Heart left ventricle (tissue), 13 donors: ENCODE measurements at regions not wholly inside any gene's neighbourhood (a gene's known extent, or its start where the extent isn't known, plus 50 kb on each side); places are given as distances from the start of the nearest gene placed in this dataset.

Experiments used
- POLR2A ChIP-seq, 2 donors: fragments of 450-650 bp; IDR thresholded peaks; one replicate each; pipeline ENCODE4 v1.6.1; 2017; ENCODE audit warnings: antibody characterized with exemption in 2 of 2, mild to moderate bottlenecking in 2 of 2, moderate library complexity in 2 of 2
- TF ChIP-seq, protein P1 (sequence below), 12 donors: fragments of 200-600 bp; sonication (generic) in 4 of 12; IDR thresholded peaks; one replicate each; pipeline versions ENCODE4 v1.5.0 to v1.8.0; 2018 to 2022; ENCODE audit warnings: antibody characterized with exemption in 12 of 12, mild to moderate bottlenecking in 5 of 12
- donor health status: ischemic (EF 13 %, LVEDD 7.1; RV severe dilation, severe dysfunction).
- donor health status: DM: no; HTN: yes; CAD: no.
- donor health status: DM: no; HTN: no; CAD: no.
- donor health status: ischemic (EF 25% LVEDD 6.9; RV normal size, moderate dysfunction).
- donor health status: ischemic (EF 25% LVEDD 5.7; RV mildly dilated, moderate dysfunction).
- donor health status: ischemic (EF 35%, LVEDD 5.7; RV mildly dilated, moderate dysfunction).
- donor health status: nonischemic (EF 11% LVEDD 7.7; RV severe dilation, severe dysfunction).
- donor health status: DM: yes; HTN: yes; CAD: no.
- donor health status: PGD.
- donor health status: ischemic (EF 29% LVEDD 5.4; RV normal size, mild dysfunction).
- donor health status: nonischemic (EF 23%, LVEDD 6.1; RV moderate dilation, normal function).

DNA sequence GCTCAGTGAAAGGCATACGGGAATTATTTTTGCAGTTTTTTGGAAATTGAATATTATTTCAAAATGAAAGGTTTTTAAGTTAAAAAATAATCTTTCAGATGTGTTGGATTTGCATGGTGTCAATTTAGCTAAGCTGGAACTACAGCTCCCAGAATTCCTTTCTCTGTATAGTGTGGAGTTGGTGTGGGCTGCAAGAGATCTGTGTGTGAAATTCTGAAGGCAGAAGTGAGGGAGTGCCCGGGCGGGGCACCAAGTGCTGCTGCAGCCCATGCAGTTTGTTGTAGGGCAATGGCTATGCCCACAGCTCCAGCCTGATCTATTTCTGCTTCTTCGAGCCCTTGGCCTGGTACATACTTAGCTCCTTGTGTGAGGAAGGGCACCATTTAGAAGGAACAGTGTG is 60.5 kb upstream of the CSF1 start:
- TF ChIP-seq, protein P1, sequence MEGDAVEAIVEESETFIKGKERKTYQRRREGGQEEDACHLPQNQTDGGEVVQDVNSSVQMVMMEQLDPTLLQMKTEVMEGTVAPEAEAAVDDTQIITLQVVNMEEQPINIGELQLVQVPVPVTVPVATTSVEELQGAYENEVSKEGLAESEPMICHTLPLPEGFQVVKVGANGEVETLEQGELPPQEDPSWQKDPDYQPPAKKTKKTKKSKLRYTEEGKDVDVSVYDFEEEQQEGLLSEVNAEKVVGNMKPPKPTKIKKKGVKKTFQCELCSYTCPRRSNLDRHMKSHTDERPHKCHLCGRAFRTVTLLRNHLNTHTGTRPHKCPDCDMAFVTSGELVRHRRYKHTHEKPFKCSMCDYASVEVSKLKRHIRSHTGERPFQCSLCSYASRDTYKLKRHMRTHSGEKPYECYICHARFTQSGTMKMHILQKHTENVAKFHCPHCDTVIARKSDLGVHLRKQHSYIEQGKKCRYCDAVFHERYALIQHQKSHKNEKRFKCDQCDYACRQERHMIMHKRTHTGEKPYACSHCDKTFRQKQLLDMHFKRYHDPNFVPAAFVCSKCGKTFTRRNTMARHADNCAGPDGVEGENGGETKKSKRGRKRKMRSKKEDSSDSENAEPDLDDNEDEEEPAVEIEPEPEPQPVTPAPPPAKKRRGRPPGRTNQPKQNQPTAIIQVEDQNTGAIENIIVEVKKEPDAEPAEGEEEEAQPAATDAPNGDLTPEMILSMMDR (IDR thresholded peaks at IDR 0.05): no peak
- TF ChIP-seq POLR2A (IDR thresholded peaks at IDR 0.05): no peak
